Uterus (tissue), 3 donors: ENCODE measurements at regions not wholly inside any gene's neighbourhood (a gene's known extent, or its start where the extent isn't known, plus 50 kb on each side); places are given as distances from the start of the nearest gene placed in this dataset.
"Not testable (repeated sequence)": the region's sequence is repeated elsewhere in the genome, so short reads cannot be mapped to it uniquely, and the experiment has no call there.

Experiments used
- DNase-seq, 2 donors: peaks; one replicate each; pipeline ENCODE4 v3.0.0-alpha.2; 2019 to 2020
- H3K27ac ChIP-seq, 2 donors: fragments of 200-600 bp; sonication (generic); 1 replicate in 1 of 2; 2 replicates in 1 of 2; pipeline ENCODE4 v1.5.1; 2016 to 2018
- H3K27me3 ChIP-seq, 2 donors: fragments of 200-600 bp; sonication (generic); one replicate each; pipeline ENCODE4 v1.5.1; 2018 to 2019; ENCODE audit warnings: control low read depth in 1 of 2
- H3K36me3 ChIP-seq, 2 donors: fragments of 200-600 bp; sonication (generic); one replicate each; pipeline ENCODE4 v1.5.1; 2019; ENCODE audit warnings: control low read depth in 1 of 2
- H3K4me1 ChIP-seq, 2 donors: fragments of 200-600 bp; sonication (generic); one replicate each; pipeline ENCODE4 v1.5.1; 2018 to 2019; ENCODE audit warnings: control low read depth in 1 of 2
- H3K4me3 ChIP-seq, 2 donors: fragments of 200-600 bp; sonication (generic); 1 replicate in 1 of 2; 2 replicates in 1 of 2; pipeline ENCODE4 v1.5.1; 2018 to 2019; ENCODE audit warnings: mild to moderate bottlenecking in 1 of 2
- H3K9me3 ChIP-seq, 2 donors: fragments of 200-600 bp; sonication (generic); one replicate each; pipeline ENCODE4 v1.5.1; 2019; ENCODE audit warnings: control low read depth in 1 of 2
- POLR2A ChIP-seq, 2 donors: fragments of 450-650 bp; IDR thresholded peaks; one replicate each; pipeline ENCODE4 v1.6.1; 2016; ENCODE audit warnings: antibody characterized with exemption in 2 of 2, mild to moderate bottlenecking in 1 of 2, moderate library complexity in 1 of 2
- intact Hi-C: fragments of 100-400 bp; cut with DNase I; formaldehyde crosslinking; loops from one replicate; pipeline ENCODE4 v1.15.1; 2023; ENCODE audit warnings: low total_unique reads
- TF ChIP-seq, protein P1 (sequence below), 4 experiments: fragments of 200-600 bp in 2 of 4; fragments of 450-650 bp in 2 of 4; sonication (generic) in 2 of 4; IDR thresholded peaks; one replicate each; pipeline ENCODE4 v1.5.1; 2016 to 2019; ENCODE audit warnings: antibody characterized with exemption in 4 of 4, mild to moderate bottlenecking in 2 of 4, moderate library complexity in 1 of 4
- donor health status: DM: yes; HTN: yes; CAD: no.

DNA sequence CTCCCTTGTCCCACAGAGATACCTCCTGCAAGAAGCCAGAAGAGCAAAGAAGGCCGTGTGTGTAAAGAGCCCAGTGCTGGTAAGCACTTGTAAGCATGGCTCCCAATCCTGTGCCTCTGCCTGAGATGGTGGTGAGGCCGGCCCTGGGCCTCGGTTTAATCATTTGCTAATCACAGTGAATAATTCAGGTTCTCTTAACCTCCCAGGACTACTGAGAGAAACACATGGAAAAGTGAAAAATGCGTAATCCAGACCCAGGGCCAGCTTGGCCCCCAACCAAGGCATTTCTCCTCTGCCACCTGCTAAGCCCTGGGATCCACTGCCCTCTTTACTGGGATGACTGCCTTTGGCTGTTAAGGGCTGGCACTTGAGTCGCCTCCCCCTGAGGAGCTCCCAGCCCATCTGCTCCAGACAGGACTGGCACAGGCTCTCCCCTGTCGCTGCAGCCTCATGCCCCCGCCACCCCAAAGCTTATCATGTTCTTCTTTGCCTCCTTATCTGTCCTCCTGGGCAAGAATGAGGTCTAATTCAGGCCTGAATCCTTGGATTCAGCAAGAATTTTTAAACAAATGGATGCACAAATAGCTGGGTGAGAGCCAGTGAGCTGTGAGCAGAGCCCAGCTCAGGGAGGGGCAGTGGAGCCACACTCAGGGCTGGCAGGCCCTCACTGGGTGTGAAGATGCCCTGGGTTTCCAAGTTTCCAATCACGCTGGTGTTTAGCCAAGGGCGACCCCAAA is 193.9 kb upstream of the HS6ST1 start:
- TF ChIP-seq, protein P1, sequence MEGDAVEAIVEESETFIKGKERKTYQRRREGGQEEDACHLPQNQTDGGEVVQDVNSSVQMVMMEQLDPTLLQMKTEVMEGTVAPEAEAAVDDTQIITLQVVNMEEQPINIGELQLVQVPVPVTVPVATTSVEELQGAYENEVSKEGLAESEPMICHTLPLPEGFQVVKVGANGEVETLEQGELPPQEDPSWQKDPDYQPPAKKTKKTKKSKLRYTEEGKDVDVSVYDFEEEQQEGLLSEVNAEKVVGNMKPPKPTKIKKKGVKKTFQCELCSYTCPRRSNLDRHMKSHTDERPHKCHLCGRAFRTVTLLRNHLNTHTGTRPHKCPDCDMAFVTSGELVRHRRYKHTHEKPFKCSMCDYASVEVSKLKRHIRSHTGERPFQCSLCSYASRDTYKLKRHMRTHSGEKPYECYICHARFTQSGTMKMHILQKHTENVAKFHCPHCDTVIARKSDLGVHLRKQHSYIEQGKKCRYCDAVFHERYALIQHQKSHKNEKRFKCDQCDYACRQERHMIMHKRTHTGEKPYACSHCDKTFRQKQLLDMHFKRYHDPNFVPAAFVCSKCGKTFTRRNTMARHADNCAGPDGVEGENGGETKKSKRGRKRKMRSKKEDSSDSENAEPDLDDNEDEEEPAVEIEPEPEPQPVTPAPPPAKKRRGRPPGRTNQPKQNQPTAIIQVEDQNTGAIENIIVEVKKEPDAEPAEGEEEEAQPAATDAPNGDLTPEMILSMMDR (IDR thresholded peaks at IDR 0.05), result no peak
- TF ChIP-seq POLR2A (IDR thresholded peaks at IDR 0.05), result no peak
- H3K9me3 ChIP-seq, result no peaks in the 10 kb centered on the region
- H3K4me3 ChIP-seq, result no peak overlapping the region
- H3K27me3 ChIP-seq, result no peaks in the 10 kb centered on the region
- H3K36me3 ChIP-seq, result no peaks in the 10 kb centered on the region
- no peak overlapping the region for H3K27ac ChIP-seq
- no peaks in the 10 kb centered on the region for H3K4me1 ChIP-seq
- intact Hi-C loops, result no loop called here
- DNase-seq, result no peak

DNA sequence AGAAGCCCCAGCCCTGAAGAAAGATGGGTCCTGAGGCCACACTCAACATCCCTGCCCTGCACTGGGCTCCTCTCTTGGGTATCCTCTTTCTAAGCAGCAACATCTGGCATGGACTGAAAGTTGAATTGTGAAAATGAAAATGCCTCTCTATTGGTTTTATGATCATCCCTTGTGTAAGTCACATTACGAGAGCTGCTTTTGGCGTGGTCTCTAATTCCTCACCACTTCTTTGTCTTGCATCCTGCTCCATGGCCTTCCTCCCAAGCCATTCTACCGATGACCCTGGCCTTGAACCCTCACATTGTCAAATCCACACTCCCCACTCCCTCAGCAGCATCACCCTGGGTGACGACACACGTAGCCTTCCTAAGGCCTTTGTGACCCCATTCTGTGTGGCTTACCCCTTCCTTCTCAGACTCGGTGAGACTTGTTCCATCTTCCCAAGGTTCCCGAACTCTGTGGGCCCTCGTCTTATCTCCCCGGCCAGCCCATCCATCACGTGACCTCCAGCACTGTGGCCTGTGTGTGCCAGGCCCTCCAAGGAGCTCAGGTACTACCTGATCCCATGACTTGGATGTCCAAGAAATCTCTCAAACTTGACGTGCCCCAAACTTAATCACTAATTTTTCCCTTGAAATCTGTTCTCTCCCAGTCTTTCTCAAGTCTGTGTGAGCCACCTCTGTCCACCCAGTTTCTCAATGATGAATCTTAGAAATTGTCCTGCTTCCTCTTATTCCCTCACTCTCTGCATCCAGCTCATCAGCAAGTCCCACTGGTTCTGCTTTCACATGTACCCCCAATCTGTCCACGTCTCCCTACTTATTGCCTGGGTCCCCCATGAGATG is 194.7 kb upstream of the HS6ST1 start:
- H3K27ac ChIP-seq, result no peak overlapping the region
- intact Hi-C loops, result no loop called here
- H3K4me3 ChIP-seq, result no peak overlapping the region
- no peaks in the 10 kb centered on the region for H3K36me3 ChIP-seq
- no peak for DNase-seq
- no peaks in the 10 kb centered on the region for H3K27me3 ChIP-seq
- no peaks in the 10 kb centered on the region for H3K4me1 ChIP-seq
- no peaks in the 10 kb centered on the region for H3K9me3 ChIP-seq
- TF ChIP-seq, protein P1 (IDR thresholded peaks at IDR 0.05), result no peak
- TF ChIP-seq POLR2A (IDR thresholded peaks at IDR 0.05), result no peak

DNA sequence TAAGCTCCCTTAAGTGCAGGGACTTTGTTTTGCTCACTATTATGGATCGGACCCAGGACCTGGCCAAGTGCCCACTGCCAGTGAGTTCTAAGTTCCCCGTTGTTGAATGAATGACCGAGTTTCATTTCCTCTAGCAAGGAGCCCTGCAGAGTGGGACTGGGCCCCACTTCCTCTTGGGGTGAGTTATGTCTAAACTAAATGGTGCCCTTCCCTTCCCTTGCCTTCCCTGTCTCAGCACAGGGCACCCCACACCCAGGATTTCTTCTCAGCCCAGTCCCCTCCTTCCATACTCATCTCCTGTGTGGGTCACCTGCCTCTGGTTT is 195.3 kb upstream of the HS6ST1 start:
- DNase-seq, result no peak
- Histone ChIP-seq H3K4me3 (no peak overlapping the region), H3K4me1 (no peaks in the 10 kb centered on the region), H3K9me3 (no peaks in the 10 kb centered on the region), H3K27ac (no peak overlapping the region), H3K36me3 (no peaks in the 10 kb centered on the region), H3K27me3 (no peaks in the 10 kb centered on the region)
- intact Hi-C loops, result no loop called here
- TF ChIP-seq POLR2A (IDR thresholded peaks at IDR 0.05), result no peak
- TF ChIP-seq, protein P1 (IDR thresholded peaks at IDR 0.05), result no peak

DNA sequence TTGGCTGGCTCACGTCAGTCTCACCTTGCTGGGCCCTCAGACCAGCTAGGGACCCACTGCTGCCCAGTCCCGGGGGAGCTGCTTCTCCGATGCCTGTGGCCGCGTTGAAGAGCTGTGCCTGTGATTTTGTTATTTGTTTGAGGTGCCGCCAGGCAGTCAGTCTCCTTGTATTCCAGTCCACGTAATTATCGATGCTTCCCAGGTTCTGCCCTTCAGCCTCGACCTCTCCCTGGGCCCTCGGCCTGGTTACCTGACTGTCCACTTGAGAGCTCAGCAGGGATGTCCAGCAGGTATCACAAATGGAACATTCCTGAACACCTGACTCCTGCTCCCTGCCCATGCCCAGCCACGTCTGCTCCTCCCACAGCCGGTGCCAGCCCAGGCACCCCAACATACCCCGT is 195.9 kb upstream of the HS6ST1 start:
- H3K9me3 ChIP-seq, result no peaks in the 10 kb centered on the region
- no peak for DNase-seq
- no peaks in the 10 kb centered on the region for H3K27me3 ChIP-seq
- H3K4me1 ChIP-seq, result no peaks in the 10 kb centered on the region
- H3K4me3 ChIP-seq, result no peak overlapping the region
- H3K36me3 ChIP-seq, result no peaks in the 10 kb centered on the region
- intact Hi-C loops, result no loop called here
- no peak overlapping the region for H3K27ac ChIP-seq
- TF ChIP-seq POLR2A (IDR thresholded peaks at IDR 0.05), result no peak
- TF ChIP-seq, protein P1 (IDR thresholded peaks at IDR 0.05), result no peak

DNA sequence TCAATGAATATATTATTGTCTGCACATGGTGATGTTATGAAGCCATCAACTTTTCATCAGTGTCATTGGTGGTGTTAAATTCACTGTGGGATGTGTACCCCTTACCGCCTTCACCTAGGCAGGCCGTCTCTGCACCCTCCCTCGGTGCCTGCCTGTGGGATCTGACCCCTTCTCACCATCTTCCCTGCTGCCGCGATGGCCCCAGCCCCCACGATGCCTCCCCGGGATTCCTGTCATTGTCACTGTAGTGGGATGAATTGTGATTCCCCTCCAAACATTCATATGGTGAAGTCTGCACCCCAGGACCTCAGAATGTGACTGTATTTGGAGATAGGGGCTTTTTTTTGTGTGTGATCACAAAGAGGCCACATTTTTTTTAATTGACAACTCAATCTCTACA is 198.3 kb upstream of the HS6ST1 start:
- Histone ChIP-seq H3K4me1 (no peaks in the 10 kb centered on the region), H3K27me3 (no peaks in the 10 kb centered on the region), H3K9me3 (no peaks in the 10 kb centered on the region), H3K36me3 (no peaks in the 10 kb centered on the region), H3K27ac (no peak overlapping the region), H3K4me3 (no peak overlapping the region)
- no peak for DNase-seq
- intact Hi-C loops, result no loop called here
- TF ChIP-seq, protein P1 (IDR thresholded peaks at IDR 0.05), result no peak
- no peak for TF ChIP-seq POLR2A (IDR thresholded peaks at IDR 0.05)

DNA sequence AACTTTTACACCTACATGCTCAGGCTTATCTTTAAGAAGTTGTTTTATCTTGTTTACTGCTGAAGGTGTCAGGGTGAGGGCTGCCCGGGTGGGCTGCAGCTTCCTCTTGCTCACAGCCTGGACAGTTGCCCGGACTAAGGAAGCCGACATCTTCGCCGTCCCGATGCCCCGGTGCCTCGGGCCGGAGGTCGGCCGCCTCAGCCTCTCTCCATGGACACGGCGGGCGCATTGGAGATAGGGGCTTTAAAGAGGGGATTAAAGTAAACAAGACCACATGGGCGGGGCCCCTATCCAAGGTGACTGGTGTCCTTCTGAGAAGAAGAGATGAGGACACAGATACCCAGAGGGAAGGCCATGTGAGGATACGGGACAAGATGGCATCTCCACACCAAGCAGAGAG is 200.4 kb upstream of the HS6ST1 start:
- H3K4me3 ChIP-seq, intact Hi-C loops, H3K27me3 ChIP-seq, DNase-seq, H3K36me3 ChIP-seq, H3K4me1 ChIP-seq, H3K9me3 ChIP-seq, H3K27ac ChIP-seq: not testable (repeated sequence)
